GM20000 (cell line): ENCODE measurements at regions not wholly inside any gene's neighbourhood (a gene's known extent, or its start where the extent isn't known, plus 50 kb on each side); places are given as distances from the start of the nearest gene placed in this dataset.
"Not testable (repeated sequence)": the region's sequence is repeated elsewhere in the genome, so short reads cannot be mapped to it uniquely, and the experiment has no call there.

Experiments used
- DNase-seq: peaks from one replicate; pipeline ENCODE4 v3.0.0; 2012; ENCODE audit warnings: low spot score
- TF ChIP-seq, protein P1 (sequence below): IDR thresholded peaks from 2 replicates; pipeline ENCODE4 v1.5.1; 2012; ENCODE audit warnings: mild to moderate bottlenecking, control low read depth; ENCODE audit errors: extremely low read depth, missing control alignments

GRCh38 chr12:23277831-23278230 is 652.9 kb downstream of the ETNK1 start:
- TF ChIP-seq, protein P1, sequence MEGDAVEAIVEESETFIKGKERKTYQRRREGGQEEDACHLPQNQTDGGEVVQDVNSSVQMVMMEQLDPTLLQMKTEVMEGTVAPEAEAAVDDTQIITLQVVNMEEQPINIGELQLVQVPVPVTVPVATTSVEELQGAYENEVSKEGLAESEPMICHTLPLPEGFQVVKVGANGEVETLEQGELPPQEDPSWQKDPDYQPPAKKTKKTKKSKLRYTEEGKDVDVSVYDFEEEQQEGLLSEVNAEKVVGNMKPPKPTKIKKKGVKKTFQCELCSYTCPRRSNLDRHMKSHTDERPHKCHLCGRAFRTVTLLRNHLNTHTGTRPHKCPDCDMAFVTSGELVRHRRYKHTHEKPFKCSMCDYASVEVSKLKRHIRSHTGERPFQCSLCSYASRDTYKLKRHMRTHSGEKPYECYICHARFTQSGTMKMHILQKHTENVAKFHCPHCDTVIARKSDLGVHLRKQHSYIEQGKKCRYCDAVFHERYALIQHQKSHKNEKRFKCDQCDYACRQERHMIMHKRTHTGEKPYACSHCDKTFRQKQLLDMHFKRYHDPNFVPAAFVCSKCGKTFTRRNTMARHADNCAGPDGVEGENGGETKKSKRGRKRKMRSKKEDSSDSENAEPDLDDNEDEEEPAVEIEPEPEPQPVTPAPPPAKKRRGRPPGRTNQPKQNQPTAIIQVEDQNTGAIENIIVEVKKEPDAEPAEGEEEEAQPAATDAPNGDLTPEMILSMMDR, result no peak
- DNase-seq, result no peak

DNA sequence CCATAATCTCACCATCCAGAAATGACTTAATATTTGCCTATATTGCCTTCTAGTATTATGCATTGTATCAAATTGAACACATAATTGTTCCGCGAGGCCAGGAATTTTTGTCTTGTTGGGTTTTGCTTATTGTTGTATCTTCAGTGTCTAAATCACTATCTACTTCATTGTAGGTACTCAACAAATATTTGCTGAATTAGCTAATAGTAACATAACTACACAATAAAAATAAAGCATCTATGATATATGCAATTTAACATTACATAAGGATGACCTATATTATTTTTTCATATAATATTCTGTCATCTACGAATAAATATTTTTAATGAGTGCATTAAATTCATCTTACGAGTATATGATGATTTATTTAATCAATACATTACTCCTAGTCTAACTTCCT is 656.3 kb downstream of the ETNK1 start:
- TF ChIP-seq, protein P1, result no peak
- DNase-seq, result no peak

GRCh38 chr12:23282701-23283100 is 657.7 kb downstream of the ETNK1 start:
- TF ChIP-seq, protein P1, result no peak
- no peak for DNase-seq

- not testable (repeated sequence) for DNase-seq
Measured at GRCh38 chr12:23285764-23286530, 661.0 kb downstream of the ETNK1 start.

GRCh38 chr12:23290627-23291330 is 658.7 kb downstream of the SOX5 start:
- DNase-seq, result no peak
- TF ChIP-seq, protein P1, result no peak

DNA sequence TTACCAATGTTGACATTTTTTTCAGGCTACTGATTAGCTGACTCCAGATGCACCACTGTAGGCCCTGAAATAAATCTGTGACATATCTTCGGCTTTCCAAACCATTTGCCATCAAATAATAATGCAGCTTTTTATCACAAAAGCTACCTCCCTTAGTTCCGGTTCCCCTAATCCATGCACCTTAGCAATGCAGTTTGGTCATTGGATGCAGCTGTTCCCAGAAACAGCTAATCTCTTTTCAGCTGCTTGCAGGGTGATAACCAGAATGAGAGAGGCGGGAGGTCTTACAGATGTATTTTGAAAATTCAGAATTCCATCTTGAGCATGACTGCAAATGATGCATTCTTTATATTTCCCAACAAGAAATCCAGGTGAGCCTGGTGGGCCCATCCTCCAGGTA is 646.2 kb downstream of the SOX5 start:
- no peak for DNase-seq
- TF ChIP-seq, protein P1, result no peak

DNA sequence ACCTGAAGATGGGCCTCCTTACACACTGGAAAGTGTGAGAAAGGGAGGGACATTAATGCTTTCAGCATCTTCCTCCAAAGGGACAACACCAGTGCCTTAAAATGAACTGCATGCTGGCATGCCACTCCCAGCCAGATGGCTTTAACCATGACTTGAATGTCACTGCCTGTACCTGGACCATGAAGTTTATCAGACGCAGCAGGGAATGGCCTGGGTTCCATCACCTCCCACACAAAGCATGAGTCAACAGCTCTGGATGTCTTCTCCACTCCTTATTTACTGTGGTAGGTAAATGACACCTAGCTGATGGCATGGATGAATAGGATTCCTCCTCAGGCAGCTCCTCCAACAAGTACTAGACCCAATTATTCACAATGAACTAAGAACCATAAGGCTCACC is 645.6 kb downstream of the SOX5 start:
- no peak for DNase-seq
- TF ChIP-seq, protein P1, result no peak
